ENCODE measurements at regions not wholly inside any gene's neighbourhood (a gene's known extent, or its start where the extent isn't known, plus 50 kb on each side); places are given as distances from the start of the nearest gene placed in this dataset.

DNA sequence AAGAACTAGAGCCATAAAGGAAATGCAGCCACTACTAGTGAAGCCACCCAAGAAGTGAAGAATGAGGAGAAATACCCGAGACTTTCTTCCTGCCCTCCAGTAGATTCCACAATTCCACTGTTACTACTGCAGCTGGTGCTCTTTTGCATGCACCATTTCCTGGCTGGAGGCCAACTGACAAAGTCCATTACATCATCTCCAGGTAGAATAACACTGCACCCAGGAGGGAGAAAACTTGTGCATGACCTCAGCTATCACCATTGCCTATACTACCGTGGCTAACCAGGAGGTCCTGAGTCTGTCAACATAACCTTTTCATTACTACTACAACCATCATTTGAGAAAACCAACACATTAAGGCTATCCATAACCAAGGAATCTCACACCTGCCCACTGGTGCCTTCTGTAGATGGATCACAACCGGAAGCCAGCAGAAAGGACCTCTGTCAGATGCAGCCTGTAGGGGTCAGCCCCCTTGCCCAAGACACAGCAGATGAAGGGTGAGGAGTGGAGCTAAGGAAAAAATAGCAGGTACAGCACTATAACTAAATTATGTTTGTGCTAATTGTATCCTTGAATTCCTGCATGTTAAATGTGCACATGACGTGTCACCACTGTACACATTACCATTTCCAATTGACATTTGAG is 200.8 kb upstream of the C2CD4B start:
- TF ChIP-seq, protein P1, sequence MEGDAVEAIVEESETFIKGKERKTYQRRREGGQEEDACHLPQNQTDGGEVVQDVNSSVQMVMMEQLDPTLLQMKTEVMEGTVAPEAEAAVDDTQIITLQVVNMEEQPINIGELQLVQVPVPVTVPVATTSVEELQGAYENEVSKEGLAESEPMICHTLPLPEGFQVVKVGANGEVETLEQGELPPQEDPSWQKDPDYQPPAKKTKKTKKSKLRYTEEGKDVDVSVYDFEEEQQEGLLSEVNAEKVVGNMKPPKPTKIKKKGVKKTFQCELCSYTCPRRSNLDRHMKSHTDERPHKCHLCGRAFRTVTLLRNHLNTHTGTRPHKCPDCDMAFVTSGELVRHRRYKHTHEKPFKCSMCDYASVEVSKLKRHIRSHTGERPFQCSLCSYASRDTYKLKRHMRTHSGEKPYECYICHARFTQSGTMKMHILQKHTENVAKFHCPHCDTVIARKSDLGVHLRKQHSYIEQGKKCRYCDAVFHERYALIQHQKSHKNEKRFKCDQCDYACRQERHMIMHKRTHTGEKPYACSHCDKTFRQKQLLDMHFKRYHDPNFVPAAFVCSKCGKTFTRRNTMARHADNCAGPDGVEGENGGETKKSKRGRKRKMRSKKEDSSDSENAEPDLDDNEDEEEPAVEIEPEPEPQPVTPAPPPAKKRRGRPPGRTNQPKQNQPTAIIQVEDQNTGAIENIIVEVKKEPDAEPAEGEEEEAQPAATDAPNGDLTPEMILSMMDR (IDR thresholded peaks at IDR 0.05), result no peak
- TF ChIP-seq POLR2A (IDR thresholded peaks at IDR 0.05), result no peak

All from body of pancreas (tissue), 4 donors.